Ascending aorta (tissue), 2 donors: ENCODE measurements at regions not wholly inside any gene's neighbourhood (a gene's known extent, or its start where the extent isn't known, plus 50 kb on each side); places are given as distances from the start of the nearest gene placed in this dataset.
"Not testable (repeated sequence)": the region's sequence is repeated elsewhere in the genome, so short reads cannot be mapped to it uniquely, and the experiment has no call there.

ENCODE experiments used
- DNase-seq, 2 donors: peaks; one replicate each; pipeline ENCODE4 v3.0.0-alpha.2; 2019; ENCODE audit warnings: low spot score in 2 of 2
- H3K27ac ChIP-seq, 2 donors: fragments of 200-600 bp; sonication (generic); one replicate each; pipeline ENCODE4 v1.5.1; 2016 to 2017; ENCODE audit warnings: mild to moderate bottlenecking in 1 of 2
- H3K27me3 ChIP-seq: fragments of 200-600 bp; sonication (generic); one replicate; pipeline ENCODE4 v1.5.1; 2017
- H3K36me3 ChIP-seq, 2 donors: fragments of 200-600 bp; sonication (generic); one replicate each; pipeline ENCODE4 v1.5.1; 2016
- H3K4me1 ChIP-seq, 2 donors: fragments of 200-600 bp; sonication (generic); one replicate each; pipeline ENCODE4 v1.5.1; 2016 to 2017; ENCODE audit warnings: mild to moderate bottlenecking in 1 of 2
- H3K4me3 ChIP-seq, 2 donors: fragments of 200-600 bp; sonication (generic); one replicate each; pipeline ENCODE4 v1.5.1; 2016 to 2017; ENCODE audit warnings: mild to moderate bottlenecking in 1 of 2
- H3K9me3 ChIP-seq, 2 donors: fragments of 200-600 bp; sonication (generic); one replicate each; pipeline ENCODE4 v1.5.1; 2016
- CTCF ChIP-seq, 3 experiments: fragments of 200-600 bp in 2 of 3; fragments of 450-650 bp in 1 of 3; sonication (generic) in 2 of 3; IDR thresholded peaks; one replicate each; pipeline ENCODE4 v1.5.1; 2016 to 2019; ENCODE audit warnings: antibody characterized with exemption in 3 of 3, mild to moderate bottlenecking in 1 of 3, moderate library complexity in 1 of 3
- intact Hi-C: fragments of 100-400 bp; cut with DNase I; formaldehyde crosslinking; loops from one replicate; pipeline ENCODE4 v1.15.1; 2023

GRCh38 chr6:86147859-86148258 lies 505.2 kb upstream of the SYNCRIP start:
- Histone ChIP-seq H3K27ac (no peak overlapping the region), H3K4me1 (no peaks in the 10 kb centered on the region), H3K36me3 (no peaks in the 10 kb centered on the region), H3K27me3 (no peaks in the 10 kb centered on the region), H3K9me3 (no peaks in the 10 kb centered on the region), H3K4me3 (no peak overlapping the region)
- no peak for TF ChIP-seq CTCF (IDR thresholded peaks at IDR 0.05)
- no peak for DNase-seq
- intact Hi-C loops = no loop called here

DNA sequence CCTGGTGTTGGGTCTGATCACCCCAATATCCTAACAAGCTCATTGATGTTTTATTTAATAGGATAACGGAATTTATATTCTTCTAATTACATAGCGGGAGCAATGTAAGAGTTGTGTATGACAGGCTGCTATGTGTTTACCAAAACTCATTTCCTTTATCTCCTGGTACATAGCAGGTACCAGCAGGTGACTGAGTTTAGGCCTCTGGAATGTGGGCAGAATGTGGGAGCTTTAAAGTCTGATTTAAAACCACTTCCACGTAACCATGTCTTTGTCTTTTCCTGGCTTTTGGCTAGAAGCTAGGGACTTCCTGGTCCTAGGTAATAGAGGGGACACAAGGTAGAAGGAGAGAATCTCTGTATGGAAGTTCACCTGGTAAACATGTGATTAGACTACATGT lies 504.6 kb upstream of the SYNCRIP start:
- no peak for DNase-seq
- Histone ChIP-seq H3K27me3 (no peaks in the 10 kb centered on the region), H3K36me3 (no peaks in the 10 kb centered on the region), H3K9me3 (no peaks in the 10 kb centered on the region), H3K4me1 (no peaks in the 10 kb centered on the region), H3K27ac (no peak overlapping the region), H3K4me3 (no peak overlapping the region)
- intact Hi-C loops = no loop called here
- no peak for TF ChIP-seq CTCF (IDR thresholded peaks at IDR 0.05)

GRCh38 chr6:86146751-86147150 lies 504.1 kb upstream of the SYNCRIP start:
- H3K27ac ChIP-seq, H3K9me3 ChIP-seq, H3K4me1 ChIP-seq, H3K27me3 ChIP-seq, H3K36me3 ChIP-seq, intact Hi-C loops, DNase-seq, H3K4me3 ChIP-seq: not testable (repeated sequence)

- DNase-seq = no peak
- no peak for TF ChIP-seq CTCF (IDR thresholded peaks at IDR 0.05)
- H3K27ac ChIP-seq = no peak overlapping the region
- no peaks in the 10 kb centered on the region for H3K4me1 ChIP-seq
- no peak overlapping the region for H3K4me3 ChIP-seq
- H3K36me3 ChIP-seq = no peaks in the 10 kb centered on the region
- H3K27me3 ChIP-seq = no peaks in the 10 kb centered on the region
- H3K9me3 ChIP-seq = no peaks in the 10 kb centered on the region
- intact Hi-C loops = no loop called here
Observed at GRCh38 chr6:86142326-86142725, 499.6 kb upstream of the SYNCRIP start.

DNA sequence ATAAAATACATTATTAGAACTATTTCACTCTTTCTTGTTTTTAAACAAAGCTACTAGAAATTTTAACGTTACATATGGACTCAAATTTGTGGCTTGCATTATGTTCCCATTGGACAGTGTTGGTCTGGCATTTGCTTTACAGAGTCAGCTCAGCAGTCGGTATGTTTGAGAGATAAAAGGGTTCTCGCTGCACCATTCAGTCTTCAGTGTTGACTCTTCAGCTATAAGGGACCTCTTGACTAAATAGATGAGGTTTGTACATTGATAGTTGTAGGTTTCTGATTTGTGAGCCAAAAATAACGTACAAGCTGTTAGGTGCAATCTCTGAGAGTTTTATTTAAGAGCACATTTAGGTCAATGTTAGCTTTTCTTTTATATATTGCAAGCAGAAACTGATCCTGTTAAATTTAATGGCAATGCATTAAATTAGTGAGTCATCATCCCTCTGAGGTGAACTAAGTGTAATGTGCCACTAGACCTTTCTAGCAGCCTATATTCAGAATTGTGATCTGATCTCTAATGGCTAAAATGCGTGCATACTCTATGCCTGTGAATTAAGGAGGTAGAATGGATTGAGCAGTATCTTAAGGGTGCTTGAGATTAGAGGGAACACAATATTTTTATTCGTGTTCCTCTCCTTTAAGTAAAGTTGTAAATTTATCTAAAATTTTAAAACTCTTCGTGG lies 485.6 kb upstream of the SYNCRIP start:
- Histone ChIP-seq H3K4me3 (no peak overlapping the region), H3K36me3 (no peaks in the 10 kb centered on the region), H3K4me1 (no peaks in the 10 kb centered on the region), H3K9me3 (peaks cover 0 to 12% of the 10 kb centered on the region in 2 donors), H3K27me3 (no peaks in the 10 kb centered on the region), H3K27ac (no peak overlapping the region)
- intact Hi-C loops = no loop called here
- no peak for TF ChIP-seq CTCF (IDR thresholded peaks at IDR 0.05)
- no peak for DNase-seq

DNA sequence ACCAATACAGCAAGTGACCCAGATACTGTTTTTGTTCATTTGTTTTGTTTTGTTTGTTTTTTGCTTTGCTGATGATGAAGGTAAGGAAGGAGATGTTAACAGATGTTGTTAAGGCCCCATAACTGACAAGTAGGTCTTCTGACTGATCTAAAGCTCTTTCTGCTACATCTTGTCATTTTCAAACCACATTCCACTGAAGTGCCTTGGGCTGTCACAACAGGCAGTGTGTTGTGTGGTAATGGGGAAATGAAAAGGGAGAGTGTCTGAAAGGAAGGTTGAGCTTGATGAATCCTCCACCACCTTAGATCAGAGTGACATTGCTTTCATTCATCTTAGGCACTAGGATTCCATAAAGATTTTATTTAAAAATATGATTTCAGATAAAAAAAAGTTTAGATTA lies 479.4 kb upstream of the SYNCRIP start:
- H3K4me1 ChIP-seq = no peaks in the 10 kb centered on the region
- no peaks in the 10 kb centered on the region for H3K27me3 ChIP-seq
- no peak for DNase-seq
- H3K9me3 ChIP-seq = peaks cover 0 to 4% of the 10 kb centered on the region in 2 donors
- TF ChIP-seq CTCF (IDR thresholded peaks at IDR 0.05) = no peak
- H3K4me3 ChIP-seq = no peak overlapping the region
- H3K36me3 ChIP-seq = no peaks in the 10 kb centered on the region
- intact Hi-C loops = no loop called here
- no peak overlapping the region for H3K27ac ChIP-seq
